AG04449 (cell line): ENCODE measurements at regions not wholly inside any gene's neighbourhood (a gene's known extent, or its start where the extent isn't known, plus 50 kb on each side); places are given as distances from the start of the nearest gene placed in this dataset.

Experiments used
- CTCF ChIA-PET: fragments of 350-600 bp; formaldehyde crosslinking; extraction: SDS; loops from one replicate; lab custom pipeline; 2021; ENCODE audit warnings: antibody characterized with exemption; lab: Yijun Ruan, JAX
- POLR2A ChIA-PET: fragments of 400-600, 350-600 bp; formaldehyde crosslinking; extraction: SDS; loops from one replicate; lab custom pipeline; 2020; ENCODE audit warnings: antibody characterized with exemption, inconsistent platforms; lab: Yijun Ruan, JAX
- DNase-seq: peaks from one replicate; pipeline ENCODE4 v3.0.0-alpha.2; 2010; ENCODE audit warnings: low read depth, low spot score
- H3K4me3 ChIP-seq: 2 replicates; pipeline ENCODE4 v1.5.1; 2011; ENCODE audit warnings: low read depth, mild to moderate bottlenecking, control low read depth, low read length
- TF ChIP-seq, protein P1 (sequence below): IDR thresholded peaks from one replicate; pipeline ENCODE4 v1.5.1; 2011; ENCODE audit warnings: mild to moderate bottlenecking, moderate library complexity, low read length, control low read depth, inconsistent platforms; ENCODE audit not compliant: insufficient read depth; ENCODE audit errors: missing control alignments

DNA sequence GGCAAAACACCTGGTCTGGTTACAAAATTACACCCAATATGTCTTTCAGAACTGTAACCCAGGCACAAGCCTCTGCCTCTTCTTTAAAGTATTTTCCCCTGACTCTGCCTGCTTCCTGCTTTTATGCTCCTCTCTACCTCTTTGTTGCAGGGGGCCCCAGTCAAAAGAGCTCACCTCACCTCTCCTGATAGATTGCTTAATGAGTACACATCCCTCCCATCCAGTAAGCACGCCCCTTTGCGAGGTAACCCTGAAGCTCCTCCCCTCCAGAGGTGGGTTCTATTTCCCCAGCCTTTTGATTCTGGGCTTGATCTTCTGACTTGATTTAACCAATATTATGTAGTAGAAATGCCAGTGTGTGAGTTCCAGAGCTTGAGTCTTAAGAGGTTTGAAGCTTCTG, 56.6 kb upstream of the EYA2 start:
- TF ChIP-seq, protein P1, sequence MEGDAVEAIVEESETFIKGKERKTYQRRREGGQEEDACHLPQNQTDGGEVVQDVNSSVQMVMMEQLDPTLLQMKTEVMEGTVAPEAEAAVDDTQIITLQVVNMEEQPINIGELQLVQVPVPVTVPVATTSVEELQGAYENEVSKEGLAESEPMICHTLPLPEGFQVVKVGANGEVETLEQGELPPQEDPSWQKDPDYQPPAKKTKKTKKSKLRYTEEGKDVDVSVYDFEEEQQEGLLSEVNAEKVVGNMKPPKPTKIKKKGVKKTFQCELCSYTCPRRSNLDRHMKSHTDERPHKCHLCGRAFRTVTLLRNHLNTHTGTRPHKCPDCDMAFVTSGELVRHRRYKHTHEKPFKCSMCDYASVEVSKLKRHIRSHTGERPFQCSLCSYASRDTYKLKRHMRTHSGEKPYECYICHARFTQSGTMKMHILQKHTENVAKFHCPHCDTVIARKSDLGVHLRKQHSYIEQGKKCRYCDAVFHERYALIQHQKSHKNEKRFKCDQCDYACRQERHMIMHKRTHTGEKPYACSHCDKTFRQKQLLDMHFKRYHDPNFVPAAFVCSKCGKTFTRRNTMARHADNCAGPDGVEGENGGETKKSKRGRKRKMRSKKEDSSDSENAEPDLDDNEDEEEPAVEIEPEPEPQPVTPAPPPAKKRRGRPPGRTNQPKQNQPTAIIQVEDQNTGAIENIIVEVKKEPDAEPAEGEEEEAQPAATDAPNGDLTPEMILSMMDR, result no peak
- DNase-seq, result no peak
- POLR2A ChIA-PET, result no interaction called here
- H3K4me3 ChIP-seq, result no peak overlapping the region
- CTCF ChIA-PET, result no interaction called here

DNA sequence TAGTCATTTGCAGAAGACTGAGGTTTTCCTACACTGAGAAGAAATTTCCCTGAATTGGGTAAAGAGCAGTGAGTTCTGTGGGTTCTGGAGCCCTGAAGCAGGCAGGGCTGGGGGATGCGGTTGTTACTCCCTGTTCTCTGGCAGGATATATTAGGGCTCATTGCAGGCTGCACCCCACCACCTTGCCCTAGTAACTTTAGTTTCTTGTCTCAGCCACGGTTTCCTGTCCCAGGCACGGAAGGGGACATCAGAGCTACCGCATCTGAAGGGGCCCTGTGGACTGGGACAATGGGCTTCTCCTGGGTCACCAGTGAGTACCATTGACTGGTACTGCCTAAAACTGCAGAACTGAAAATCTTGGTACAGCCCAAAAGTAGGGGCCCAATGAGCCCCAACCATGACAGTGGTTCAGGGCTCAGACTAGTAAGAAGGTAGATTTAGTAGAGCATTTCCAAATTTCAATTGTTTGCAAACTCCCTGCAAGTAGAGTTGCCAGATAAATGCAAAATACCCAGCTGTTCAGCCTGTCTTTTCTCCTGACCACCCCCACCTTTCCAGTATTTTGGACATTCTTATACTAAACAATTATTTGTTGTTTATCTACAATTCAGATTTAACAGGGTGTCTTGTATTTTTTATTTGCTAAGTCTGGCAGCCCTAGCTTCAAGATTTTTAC, 54.5 kb upstream of the EYA2 start:
- no peak overlapping the region for H3K4me3 ChIP-seq
- POLR2A ChIA-PET, result no interaction called here
- CTCF ChIA-PET, result no interaction called here
- TF ChIP-seq, protein P1, result no peak
- DNase-seq, result no peak
